HL-60 (cell line): ENCODE measurements at regions not wholly inside any gene's neighbourhood (a gene's known extent, or its start where the extent isn't known, plus 50 kb on each side); places are given as distances from the start of the nearest gene placed in this dataset.
"Not testable (repeated sequence)": the region's sequence is repeated elsewhere in the genome, so short reads cannot be mapped to it uniquely, and the experiment has no call there.

ENCODE experiments used
- DNase-seq, 2 experiments: peaks; one replicate each; pipeline ENCODE4 v3.0.0-alpha.2; 2010 to 2020; ENCODE audit warnings: low read depth in 1 of 2, low spot score in 1 of 2
- H3K27ac ChIP-seq: fragments of 250-450 bp; sonication (Bioruptor Pico); replicated peaks from 2 replicates; pipeline ENCODE4 v1.5.1; 2020; ENCODE audit warnings: mild to moderate bottlenecking, moderate library complexity
- H3K27me3 ChIP-seq: fragments of 250-450 bp; sonication (Bioruptor Pico); 2 replicates; pipeline ENCODE4 v1.5.1; 2021; ENCODE audit warnings: mild to moderate bottlenecking, moderate library complexity; ENCODE audit not compliant: insufficient read depth, poor library complexity, severe bottlenecking
- H3K4me3 ChIP-seq: replicated peaks from 2 replicates; pipeline ENCODE4 v1.5.1; 2011; ENCODE audit warnings: mild to moderate bottlenecking, control low read depth, low read length; ENCODE audit not compliant: insufficient read depth
- CTCF ChIP-seq: IDR thresholded peaks from one replicate; pipeline ENCODE4 v1.5.1; 2011; ENCODE audit warnings: low read length, control low read depth, inconsistent platforms; ENCODE audit not compliant: insufficient read depth
- GABPA ChIP-seq: IDR thresholded peaks from 2 replicates; pipeline ENCODE4 v1.6.1; 2012; ENCODE audit warnings: low read depth
- POLR2AphosphoS5 ChIP-seq: IDR thresholded peaks from 2 replicates; pipeline ENCODE4 v1.6.1; 2012; ENCODE audit warnings: low read depth
- REST ChIP-seq: IDR thresholded peaks from 2 replicates; pipeline ENCODE4 v1.6.1; 2012; ENCODE audit warnings: low read depth; ENCODE audit not compliant: insufficient replicate concordance
- SPI1 ChIP-seq: IDR thresholded peaks from 2 replicates; pipeline ENCODE4 v1.6.1; 2012; ENCODE audit warnings: low read depth, mild to moderate bottlenecking, borderline replicate concordance

GRCh38 chr3:80898211-80898610 lies 863.2 kb downstream of the GBE1 start:
- Histone ChIP-seq H3K27me3 (no peaks in the 10 kb centered on the region), H3K4me3 (no peak overlapping the region), H3K27ac (no peak overlapping the region)
- DNase-seq, result no peak
- TF ChIP-seq REST (no peak), CTCF (no peak), GABPA (no peak), POLR2AphosphoS5 (no peak), SPI1 (no peak)

GRCh38 chr3:80897005-80897404 lies 864.4 kb downstream of the GBE1 start:
- not testable (repeated sequence) for H3K27ac ChIP-seq, H3K4me3 ChIP-seq, DNase-seq

GRCh38 chr3:80890571-80890970 lies 870.9 kb downstream of the GBE1 start:
- Histone ChIP-seq H3K27me3 (no peaks in the 10 kb centered on the region), H3K27ac (no peak overlapping the region), H3K4me3 (no peak overlapping the region)
- no peak for DNase-seq
- TF ChIP-seq POLR2AphosphoS5 (no peak), CTCF (no peak), REST (no peak), GABPA (no peak), SPI1 (no peak)

More at GRCh38 chr3:80897005-80897404, 864.4 kb downstream of the GBE1 start:
- H3K27me3 ChIP-seq, result not testable (repeated sequence)

GRCh38 chr3:80889535-80889934 lies 871.9 kb downstream of the GBE1 start:
- TF ChIP-seq CTCF, result no peak
- no peak for TF ChIP-seq SPI1
- no peak for TF ChIP-seq REST
- TF ChIP-seq GABPA, result no peak
- no peak for TF ChIP-seq POLR2AphosphoS5
- DNase-seq, result no peak
- Histone ChIP-seq H3K27ac (no peak overlapping the region), H3K4me3 (no peak overlapping the region), H3K27me3 (no peaks in the 10 kb centered on the region)
